CD4-positive, alpha-beta T cell treated with Interleukin-17A for 1 hour (primary cell): ENCODE measurements at regions not wholly inside any gene's neighbourhood (a gene's known extent, or its start where the extent isn't known, plus 50 kb on each side); places are given as distances from the start of the nearest gene placed in this dataset.
"Not testable (repeated sequence)": the region's sequence is repeated elsewhere in the genome, so short reads cannot be mapped to it uniquely, and the experiment has no call there.

Source experiments
- DNase-seq: peaks from one replicate; pipeline ENCODE4 v3.0.0-alpha.2; 2020

- DNase-seq = no peak
These were observed 234.3 kb downstream of the SQOR start for GRCh38 chr15:45869034-45869668.

GRCh38 chr15:45871121-45871855 lies 236.5 kb downstream of the SQOR start:
- no peak for DNase-seq

- DNase-seq = no peak
These were observed 239.0 kb downstream of the SQOR start for GRCh38 chr15:45873781-45874180.

DNA sequence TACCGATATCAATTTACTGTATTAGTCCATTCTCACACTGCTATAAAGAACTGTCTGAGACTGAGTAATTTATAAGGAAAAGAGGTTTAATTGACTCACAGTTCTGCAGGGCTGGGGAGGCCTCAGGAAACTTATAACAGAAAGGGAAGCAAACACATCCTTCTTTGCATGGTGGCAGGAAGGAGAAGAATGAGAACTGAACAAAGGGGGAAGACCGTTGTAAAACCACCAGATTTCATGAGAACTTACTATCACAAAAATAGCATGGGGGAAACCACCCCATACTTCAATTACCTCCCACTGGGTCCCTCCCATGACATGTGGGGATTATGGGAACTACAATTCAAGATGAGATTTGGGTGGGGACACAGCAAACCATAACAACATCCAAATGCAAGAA lies 239.7 kb downstream of the SQOR start:
- DNase-seq = not testable (repeated sequence)

GRCh38 chr15:45884289-45884688 lies 249.5 kb downstream of the SQOR start:
- no peak for DNase-seq

DNA sequence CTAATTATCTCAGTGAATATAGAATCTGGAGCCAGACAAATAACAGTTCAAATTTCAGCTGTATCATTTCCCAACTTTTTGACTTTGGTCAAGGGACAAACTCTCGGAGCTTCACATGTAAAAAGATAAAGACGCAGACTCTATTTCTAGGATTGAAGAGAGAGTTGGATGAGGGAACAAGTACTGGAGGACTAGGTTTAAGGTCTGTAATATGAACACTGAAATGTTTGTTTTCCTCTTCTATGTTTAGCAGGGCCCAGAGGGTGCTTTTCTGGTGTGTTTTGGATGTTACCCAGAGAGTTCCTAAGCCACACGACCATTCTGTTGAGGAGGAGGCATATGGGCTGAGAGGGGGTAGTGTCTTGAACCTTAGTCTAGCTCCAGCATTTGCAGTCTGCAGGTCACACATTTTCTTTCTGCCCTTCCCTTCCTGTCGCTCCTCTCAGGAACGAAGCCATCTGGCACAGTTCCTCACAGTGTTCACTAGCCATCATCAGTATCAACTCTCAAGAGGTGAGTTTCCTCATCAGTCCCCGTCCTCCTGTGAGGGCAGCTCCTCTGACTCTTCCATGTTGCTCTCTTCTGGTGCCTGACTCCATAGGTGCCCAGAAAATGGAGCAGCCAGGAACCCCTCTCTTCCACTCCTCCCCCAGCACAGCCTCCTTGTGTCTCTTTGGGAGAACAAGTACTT lies 250.1 kb downstream of the SQOR start:
- DNase-seq = no peak

- DNase-seq = no peak
These were observed 251.0 kb downstream of the SQOR start for GRCh38 chr15:45885801-45886200.

- DNase-seq = no peak
These were observed 256.9 kb downstream of the SQOR start for GRCh38 chr15:45891766-45892165.

- DNase-seq = no peak
These were observed 257.4 kb downstream of the SQOR start for GRCh38 chr15:45892182-45892581.

DNA sequence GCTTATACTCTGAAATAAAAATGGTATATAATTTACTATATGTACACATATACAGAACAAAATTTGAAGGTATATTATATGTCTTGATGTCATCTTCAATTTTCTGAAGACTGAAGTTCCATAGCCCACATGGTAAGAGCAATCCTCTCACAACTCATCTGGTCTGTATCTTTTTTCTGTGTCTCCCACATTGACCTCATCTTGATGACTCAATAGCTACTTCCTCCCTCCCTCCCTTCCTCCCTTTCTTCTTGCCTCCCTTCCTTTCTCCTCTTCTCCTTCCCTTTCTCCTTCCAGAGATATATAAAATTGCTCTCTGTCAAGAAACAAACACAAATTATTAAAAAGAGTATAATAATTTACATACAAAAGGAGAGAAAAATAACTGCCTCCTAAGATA lies 268.5 kb downstream of the SQOR start:
- no peak for DNase-seq

DNA sequence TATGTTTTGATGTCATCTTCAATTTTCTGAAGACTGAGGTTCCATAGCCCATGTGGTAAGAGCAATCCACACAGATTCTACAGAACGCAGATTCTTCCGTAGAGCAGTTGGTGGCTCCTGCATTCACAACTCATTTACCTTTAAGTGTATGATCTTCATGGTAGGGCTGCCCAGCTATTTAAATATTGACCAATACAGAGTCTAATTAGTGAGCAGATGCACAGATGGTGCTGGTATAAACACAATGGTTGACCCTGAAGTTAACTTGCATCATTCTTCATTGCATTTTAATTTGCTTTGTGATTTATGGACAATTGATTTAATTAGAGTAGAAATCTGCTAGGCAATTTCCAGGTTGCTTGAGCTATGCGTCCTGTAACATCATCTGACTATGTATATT lies 269.2 kb downstream of the SQOR start:
- no peak for DNase-seq

- no peak for DNase-seq
These were observed 271.4 kb downstream of the SQOR start for GRCh38 chr15:45906230-45906629.

DNA sequence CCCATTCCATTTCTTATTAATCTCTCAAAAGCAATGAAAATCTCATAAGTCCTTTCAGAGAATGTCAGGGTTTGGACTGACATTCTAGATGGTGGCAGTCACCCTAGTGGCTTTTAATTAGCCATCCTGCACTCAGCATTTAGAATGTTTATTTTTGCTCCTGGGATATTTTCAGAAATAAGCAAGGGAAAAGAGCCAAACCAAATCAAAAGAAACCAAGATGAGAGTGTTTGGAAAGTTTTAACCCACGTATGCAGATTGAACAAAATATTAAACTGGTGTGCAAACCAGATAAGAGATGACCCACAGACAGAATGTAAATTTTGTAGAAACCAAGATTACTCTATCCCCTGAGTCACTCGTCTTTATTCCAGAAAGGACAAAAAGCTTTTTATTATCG lies 275.8 kb downstream of the SQOR start:
- DNase-seq = no peak

DNA sequence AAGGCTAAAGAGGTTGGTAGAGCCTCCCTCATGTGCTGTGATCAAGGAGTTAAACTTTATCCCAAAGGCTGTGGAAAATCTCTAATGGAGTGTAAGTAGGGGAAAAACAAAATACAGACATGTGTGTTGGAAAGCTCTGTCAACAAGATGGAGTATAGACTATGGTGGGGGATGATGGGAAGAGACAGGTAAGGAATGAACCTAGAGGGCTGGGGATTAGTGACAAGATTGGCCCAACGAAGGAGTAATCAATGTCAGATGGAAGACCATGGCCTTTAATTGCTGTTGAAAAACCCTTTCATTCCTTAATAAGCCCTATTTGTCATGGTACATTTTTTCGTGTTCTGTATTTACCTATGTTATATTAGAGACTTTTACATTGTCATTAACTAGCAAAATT lies 278.6 kb downstream of the SQOR start:
- no peak for DNase-seq

- DNase-seq = no peak
These were observed 279.6 kb downstream of the SQOR start for GRCh38 chr15:45914425-45914824.

GRCh38 chr15:45918839-45919238 lies 284.0 kb downstream of the SQOR start:
- DNase-seq = no peak

GRCh38 chr15:45919806-45920205 lies 285.0 kb downstream of the SQOR start:
- DNase-seq = no peak

DNA sequence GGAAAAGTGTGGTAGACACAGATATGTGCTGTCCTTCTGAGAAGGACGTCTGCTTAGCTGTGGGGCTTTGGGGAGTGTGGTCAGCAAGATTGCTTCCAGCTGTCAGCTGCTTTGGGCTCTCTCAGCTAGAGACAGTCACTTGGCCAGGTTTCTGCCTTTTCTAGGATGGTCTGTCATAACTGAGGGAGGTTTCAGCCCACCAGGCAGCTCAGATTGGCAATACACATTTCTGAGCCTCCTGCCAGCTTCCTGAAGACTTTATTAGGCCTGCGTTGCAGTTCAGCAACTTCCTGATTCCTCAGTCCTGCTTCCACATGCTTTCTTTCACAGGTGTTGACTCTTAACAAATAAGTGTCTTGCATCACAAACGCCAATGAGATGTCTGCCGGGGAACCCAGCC lies 286.5 kb downstream of the SQOR start:
- no peak for DNase-seq

DNA sequence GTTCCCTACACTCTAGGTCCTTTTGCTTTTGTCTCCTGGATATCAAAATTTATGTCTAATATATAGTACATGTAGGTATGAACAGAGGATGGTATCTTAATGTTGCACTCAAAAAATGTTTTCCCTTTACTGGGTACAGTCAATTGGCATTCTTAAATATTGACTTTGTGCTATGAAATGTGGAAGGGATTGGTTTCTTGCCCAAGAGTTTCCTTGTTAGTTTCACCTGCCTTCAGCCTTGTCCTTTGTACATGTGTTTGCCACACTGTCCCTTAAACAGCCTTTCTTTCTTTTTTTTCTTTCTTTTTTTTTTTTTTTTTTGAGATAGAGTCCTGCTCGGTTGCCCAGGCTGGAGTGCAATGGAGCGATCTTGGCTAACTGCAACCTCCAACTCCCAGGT lies 287.1 kb downstream of the SQOR start:
- no peak for DNase-seq

- DNase-seq = no peak
These were observed 306.5 kb downstream of the SQOR start for GRCh38 chr15:45941367-45941766.

- no peak for DNase-seq
These were observed 308.4 kb downstream of the SQOR start for GRCh38 chr15:45943240-45943639.

- no peak for DNase-seq
These were observed 311.3 kb downstream of the SQOR start for GRCh38 chr15:45946111-45946510.

DNA sequence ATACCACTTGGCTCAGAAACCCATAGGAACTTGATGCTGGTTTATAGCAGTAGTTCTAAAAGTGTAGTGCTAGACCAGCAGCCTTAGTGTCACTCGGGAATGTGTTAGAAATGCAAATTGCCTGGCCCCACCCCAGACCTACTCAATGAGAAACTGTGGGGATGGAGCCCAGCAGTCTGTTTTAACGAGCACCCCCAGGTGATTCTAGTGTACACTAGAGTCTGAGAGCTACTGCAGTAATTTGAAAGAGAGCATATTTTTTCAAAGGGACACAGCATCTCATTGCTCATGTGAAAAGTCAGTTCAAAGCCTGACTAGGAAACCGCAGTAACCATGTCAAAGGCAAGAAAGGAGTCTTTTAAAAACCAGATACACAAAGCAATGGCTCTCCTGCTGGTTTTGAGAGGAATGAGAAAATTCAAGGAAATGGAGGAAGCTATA lies 313.4 kb downstream of the SQOR start:
- DNase-seq = no peak

GRCh38 chr15:45958924-45959323 lies 324.1 kb downstream of the SQOR start:
- DNase-seq = no peak
